Activated naive CD4-positive, alpha-beta T cell (primary cell): ENCODE measurements at regions not wholly inside any gene's neighbourhood (a gene's known extent, or its start where the extent isn't known, plus 50 kb on each side); places are given as distances from the start of the nearest gene placed in this dataset.
"Not testable (repeated sequence)": the region's sequence is repeated elsewhere in the genome, so short reads cannot be mapped to it uniquely, and the experiment has no call there.

Experiments
- DNase-seq, 4 experiments: peaks; one replicate each; lab custom pipeline; 2025; lab: John Stamatoyannopoulos, UW

- DNase-seq, result no peak
These were observed 50.0 kb upstream of the ALDH1B1 start for GRCh38 chr9:38342532-38342931.

DNA sequence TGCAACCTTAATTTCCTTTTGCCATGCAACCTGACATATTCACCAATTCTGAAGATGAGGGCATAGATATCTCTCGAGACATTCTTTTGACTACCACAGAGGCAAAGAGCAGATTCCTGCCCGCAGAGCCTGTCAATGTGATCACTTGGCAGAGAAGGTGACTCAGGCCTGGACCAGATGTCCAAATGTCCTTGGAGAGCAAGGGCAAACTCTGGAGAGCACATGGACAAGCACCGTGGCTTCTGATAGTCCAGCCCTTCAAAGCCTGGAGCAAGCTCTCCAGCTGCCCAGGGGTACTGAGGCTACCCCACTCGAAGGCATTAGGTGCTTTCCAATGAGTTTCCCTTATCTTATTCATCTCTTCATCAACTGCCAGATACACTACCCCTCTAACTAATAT, 50.4 kb upstream of the ALDH1B1 start:
- no peak for DNase-seq

- DNase-seq, result no peak
These were observed 53.0 kb upstream of the ALDH1B1 start for GRCh38 chr9:38339496-38339895.

DNA sequence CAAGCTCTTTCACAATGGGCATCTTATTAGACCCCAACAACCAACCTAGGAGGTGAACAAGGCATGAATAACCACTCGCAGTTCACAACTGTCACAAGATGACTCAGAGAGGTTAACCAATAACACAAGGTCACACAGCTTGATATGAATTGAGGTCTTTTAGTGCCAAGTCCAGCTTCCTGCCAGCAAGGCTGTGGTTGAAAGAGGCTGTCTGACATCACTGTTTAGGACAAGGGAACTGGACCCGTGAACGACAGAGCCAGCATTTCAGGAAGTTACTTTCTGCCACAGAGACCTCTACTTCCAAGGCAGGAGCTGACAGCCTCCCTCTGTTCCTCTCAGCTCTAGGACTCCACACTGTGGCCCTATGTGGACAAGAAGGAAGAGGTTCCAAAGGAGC, 53.4 kb upstream of the ALDH1B1 start:
- DNase-seq, result no peak

GRCh38 chr9:38338342-38339018, 54.0 kb upstream of the ALDH1B1 start:
- no peak for DNase-seq

- no peak for DNase-seq
These were observed 54.7 kb upstream of the ALDH1B1 start for GRCh38 chr9:38337706-38338264.

DNA sequence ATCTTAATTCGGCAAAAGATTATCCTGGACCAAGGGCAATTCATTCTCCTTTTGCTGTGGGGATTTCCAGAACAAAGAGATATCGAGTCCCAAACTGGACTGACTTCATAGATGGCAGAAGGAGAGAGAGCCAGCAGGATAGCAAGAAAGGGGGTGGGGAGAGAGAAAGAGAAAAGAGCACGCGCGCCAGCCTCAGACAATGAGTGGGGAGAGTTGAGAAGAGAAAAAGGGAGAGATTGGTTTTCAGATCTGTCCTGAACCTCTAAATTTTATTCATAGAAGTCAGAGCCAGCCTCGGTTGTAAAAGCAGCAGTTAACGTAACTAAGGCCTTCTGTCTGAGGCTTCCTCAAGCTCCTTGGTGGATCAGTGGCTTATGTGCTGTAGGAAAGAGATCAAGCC, 55.3 kb upstream of the ALDH1B1 start:
- no peak for DNase-seq

- DNase-seq, result no peak
These were observed 56.2 kb upstream of the ALDH1B1 start for GRCh38 chr9:38336341-38336740.

- no peak for DNase-seq
These were observed 56.8 kb upstream of the ALDH1B1 start for GRCh38 chr9:38335686-38336085.

GRCh38 chr9:38334234-38334633, 58.3 kb upstream of the ALDH1B1 start:
- no peak for DNase-seq

- DNase-seq, result no peak
These were observed 59.5 kb upstream of the ALDH1B1 start for GRCh38 chr9:38333047-38333446.

DNA sequence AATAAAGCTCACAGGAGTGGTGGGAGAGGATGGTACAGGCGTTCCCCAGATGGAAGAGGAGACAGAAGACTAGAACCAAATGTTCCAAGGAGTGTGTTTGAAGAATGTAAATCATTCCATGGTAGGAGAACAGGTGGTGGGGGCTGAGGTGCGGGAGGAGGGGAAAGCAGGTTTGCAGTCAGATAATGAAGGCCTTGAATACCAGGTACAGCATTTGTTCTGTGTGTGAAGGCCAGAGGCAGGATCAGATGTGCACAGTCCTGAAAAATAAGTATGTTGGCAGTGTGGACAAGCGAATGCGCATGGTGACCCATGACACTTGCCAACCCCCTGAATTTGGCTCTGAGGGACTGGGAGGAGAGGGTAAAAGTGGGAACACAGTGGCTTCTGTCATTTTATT, 59.9 kb upstream of the ALDH1B1 start:
- no peak for DNase-seq

DNA sequence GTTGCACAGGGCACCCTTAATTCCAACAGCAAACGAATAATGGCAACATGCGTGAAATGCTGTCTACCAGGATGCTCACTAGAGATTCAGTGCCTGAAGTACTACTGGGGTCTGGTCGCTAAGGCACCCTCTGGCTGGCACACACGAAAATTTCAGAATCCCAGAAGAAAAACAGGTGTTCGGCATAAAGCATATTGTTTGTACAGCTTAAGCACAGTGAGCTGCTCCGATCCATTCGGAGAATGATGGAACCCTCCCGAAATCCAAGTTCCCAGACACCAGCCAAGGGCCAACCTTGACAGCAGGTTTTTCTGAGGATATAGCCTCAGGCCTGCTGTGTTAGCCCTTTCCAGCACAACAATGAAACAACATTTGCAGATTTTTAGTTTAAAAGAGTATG, 61.4 kb upstream of the ALDH1B1 start:
- DNase-seq, result no peak

- no peak for DNase-seq
These were observed 62.5 kb upstream of the ALDH1B1 start for GRCh38 chr9:38329968-38330367.

DNA sequence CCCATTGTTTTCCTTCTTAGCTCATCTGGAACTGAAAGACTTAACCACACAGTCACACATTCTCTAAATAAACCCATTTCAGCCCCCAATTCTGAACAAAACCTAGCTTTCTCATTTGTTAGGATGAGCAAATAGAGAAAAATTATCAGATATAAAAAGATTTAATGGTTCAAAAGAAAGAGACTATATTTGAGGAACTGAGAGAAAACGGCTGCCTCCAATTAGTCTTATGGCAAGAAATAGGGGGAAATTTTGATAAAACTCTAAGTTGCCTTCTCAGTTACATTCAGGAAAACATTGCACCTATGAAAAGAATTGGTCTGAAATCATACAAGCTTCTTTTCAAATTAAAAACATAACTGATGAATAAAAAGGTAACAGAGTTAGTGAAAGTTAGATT, 63.7 kb upstream of the ALDH1B1 start:
- DNase-seq, result no peak

DNA sequence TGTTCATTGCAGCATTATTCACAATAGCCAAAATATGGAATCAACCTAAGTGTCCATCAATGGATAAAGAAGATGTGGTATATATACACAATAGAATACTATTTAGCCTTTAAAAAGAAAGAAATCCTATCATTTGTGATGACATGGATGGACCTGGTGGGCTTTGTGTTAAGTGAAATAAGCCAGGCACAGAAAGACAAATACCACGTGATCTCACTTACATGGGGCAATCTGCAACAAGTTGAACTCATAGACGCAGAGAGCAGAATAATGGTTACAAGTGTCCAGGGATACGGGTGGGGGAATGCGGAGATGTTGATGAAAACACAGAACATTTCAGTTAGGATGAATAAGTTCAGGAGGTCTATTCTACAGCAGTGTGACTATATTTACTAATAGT, 66.4 kb upstream of the ALDH1B1 start:
- DNase-seq, result no peak

DNA sequence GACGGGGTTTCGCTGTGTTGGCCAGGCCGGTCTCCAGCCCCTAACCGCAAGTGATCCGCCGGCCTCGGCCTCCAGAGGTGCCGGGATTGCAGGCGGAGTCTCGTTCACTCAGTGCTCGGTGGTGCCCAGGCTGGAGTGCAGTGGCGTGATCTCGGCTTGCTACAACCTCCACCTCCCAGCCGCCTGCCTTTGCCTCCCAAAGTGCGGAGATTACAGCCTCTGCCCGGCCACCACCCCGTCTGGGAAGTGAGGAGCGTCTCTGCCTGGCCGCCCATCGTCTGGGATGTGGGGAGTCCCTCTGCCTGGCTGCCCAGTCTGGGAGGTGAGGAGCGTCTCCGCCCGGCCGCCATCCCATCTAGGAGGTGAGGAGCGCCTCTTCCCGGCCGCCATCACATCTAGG, 68.3 kb upstream of the ALDH1B1 start:
- DNase-seq, result not testable (repeated sequence)

GRCh38 chr9:38322937-38323336, 69.6 kb upstream of the ALDH1B1 start:
- DNase-seq, result no peak

GRCh38 chr9:38319496-38320173, 72.9 kb upstream of the ALDH1B1 start:
- DNase-seq, result no peak

GRCh38 chr9:38318759-38319495, 73.6 kb upstream of the ALDH1B1 start:
- no peak for DNase-seq

- no peak for DNase-seq
These were observed 76.2 kb upstream of the ALDH1B1 start for GRCh38 chr9:38316166-38316780.

- no peak for DNase-seq
These were observed 77.4 kb upstream of the ALDH1B1 start for GRCh38 chr9:38315085-38315595.
